Stimulated activated naive CD8-positive, alpha-beta T cell treated with anti-CD3 and anti-CD28 coated beads, Interleukin-15, amount 100 ng/mL, for 72 hours (primary cell): ENCODE measurements at regions not wholly inside any gene's neighbourhood (a gene's known extent, or its start where the extent isn't known, plus 50 kb on each side); places are given as distances from the start of the nearest gene placed in this dataset.

Experiments used
- ATAC-seq: fragments of 150-1000 bp; cut with Tn5 transposase; 2 replicates; pipeline ENCODE4 v1.10.0; 2021; ENCODE audit warnings: mild to moderate bottlenecking, moderate library complexity
- DNase-seq, 2 donors: peaks; one replicate each; pipeline ENCODE4 v3.0.0; 2021 to 2022
- H3K27ac Mint-ChIP-seq, 2 donors: one replicate each; pipeline ENCODE4 v1.8.0; 2022; ENCODE audit warnings: mild to moderate bottlenecking in 2 of 2, mixed read lengths in 2 of 2, moderate library complexity in 2 of 2
- H3K27me3 Mint-ChIP-seq: one replicate; pipeline ENCODE4 v1.8.0; 2022; ENCODE audit warnings: mixed read lengths
- H3K4me1 Mint-ChIP-seq: one replicate; pipeline ENCODE4 v1.8.0; 2022; ENCODE audit warnings: mild to moderate bottlenecking, mixed read lengths
- H3K4me3 Mint-ChIP-seq, 2 donors: one replicate each; pipeline ENCODE4 v1.8.0; 2022; ENCODE audit warnings: mild to moderate bottlenecking in 2 of 2, mixed read lengths in 2 of 2, moderate library complexity in 1 of 2
- H3K9me3 Mint-ChIP-seq, 2 donors: one replicate each; pipeline ENCODE4 v1.8.0; 2022; ENCODE audit warnings: mixed read lengths in 2 of 2

DNA sequence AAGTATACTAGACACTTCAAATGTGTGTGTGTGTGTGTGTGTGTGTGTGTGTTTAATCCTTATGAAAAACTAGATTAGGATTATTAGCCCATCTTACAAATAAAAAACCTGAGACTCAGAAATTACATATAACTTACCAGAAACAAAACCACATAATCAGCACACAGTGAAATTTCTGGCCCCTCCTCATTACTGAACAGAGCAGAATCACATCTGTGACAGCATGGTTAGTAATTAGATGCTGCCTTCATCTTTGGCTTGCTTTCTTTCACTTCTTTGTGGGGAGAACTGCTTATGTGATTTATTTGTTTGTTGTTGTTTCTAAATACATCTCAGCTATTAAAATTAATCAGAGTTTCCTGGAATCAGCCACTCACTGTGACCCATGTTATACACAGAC is 267.1 kb downstream of the TENT5A start:
- DNase-seq, result no peak
- no peak overlapping the region for H3K4me3 Mint-ChIP-seq
- H3K27ac Mint-ChIP-seq, result no peak overlapping the region
- no peak for ATAC-seq
- no peaks in the 10 kb centered on the region for H3K4me1 Mint-ChIP-seq
- H3K27me3 Mint-ChIP-seq, result no peaks in the 10 kb centered on the region
- peaks cover 0 to 5% of the 10 kb centered on the region in 2 donors for H3K9me3 Mint-ChIP-seq

DNA sequence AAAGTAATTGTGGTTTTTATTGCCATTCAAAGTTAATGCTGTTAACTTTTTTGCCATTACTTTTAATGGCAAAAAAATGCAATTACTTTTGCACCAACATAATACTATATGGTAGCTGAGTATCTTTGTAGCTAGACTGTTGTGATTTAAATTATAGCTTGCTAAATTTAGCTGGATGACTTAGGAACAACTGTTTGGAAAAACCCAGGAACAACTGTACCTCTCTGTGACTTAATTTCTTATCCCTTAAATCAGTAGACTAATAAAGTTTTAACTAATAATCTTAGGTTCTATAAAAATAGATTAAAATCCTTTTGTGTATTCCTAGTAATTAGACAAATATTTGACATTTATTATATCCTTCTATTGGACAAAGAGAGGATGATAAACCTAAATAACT is 268.2 kb downstream of the TENT5A start:
- H3K4me3 Mint-ChIP-seq, result no peak overlapping the region
- H3K27me3 Mint-ChIP-seq, result no peaks in the 10 kb centered on the region
- DNase-seq (no peak), ATAC-seq (no peak)
- H3K27ac Mint-ChIP-seq, result no peak overlapping the region
- peaks cover 0 to 5% of the 10 kb centered on the region in 2 donors for H3K9me3 Mint-ChIP-seq
- H3K4me1 Mint-ChIP-seq, result no peaks in the 10 kb centered on the region

- H3K9me3 Mint-ChIP-seq, result peaks cover 0 to 5% of the 10 kb centered on the region in 2 donors
- no peak overlapping the region for H3K4me3 Mint-ChIP-seq
Observed at GRCh38 chr6:81480139-81480538, 272.3 kb downstream of the TENT5A start.

DNA sequence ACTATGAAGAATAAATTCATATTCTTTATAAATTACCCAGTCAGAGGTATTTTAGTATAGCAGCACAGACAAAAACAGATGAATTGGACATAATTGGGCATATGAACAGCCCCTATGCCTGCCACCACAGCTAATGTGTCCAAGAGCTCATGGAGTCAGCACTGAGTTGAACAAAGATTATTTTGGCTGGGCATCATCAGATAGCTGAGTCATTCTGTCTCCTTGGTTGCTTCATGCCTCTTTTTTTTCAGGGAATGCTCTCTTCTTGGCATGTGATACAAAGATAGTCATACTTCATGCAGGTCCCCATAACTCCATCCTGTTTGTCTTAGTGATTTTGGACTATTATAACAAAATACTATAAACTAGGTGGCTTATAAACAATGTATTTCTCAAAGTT is 275.6 kb downstream of the TENT5A start:
- Mint-ChIP-seq H3K9me3 (peaks cover 0 to 5% of the 10 kb centered on the region in 2 donors), H3K4me3 (no peak overlapping the region), H3K27me3 (no peaks in the 10 kb centered on the region), H3K4me1 (no peaks in the 10 kb centered on the region), H3K27ac (no peak overlapping the region)
- ATAC-seq, result no peak
- no peak for DNase-seq

More at GRCh38 chr6:81480139-81480538, 272.3 kb downstream of the TENT5A start:
- H3K4me1 Mint-ChIP-seq, result no peaks in the 10 kb centered on the region
- no peak for ATAC-seq
- H3K27ac Mint-ChIP-seq, result no peak overlapping the region
- DNase-seq, result no peak
- no peaks in the 10 kb centered on the region for H3K27me3 Mint-ChIP-seq

DNA sequence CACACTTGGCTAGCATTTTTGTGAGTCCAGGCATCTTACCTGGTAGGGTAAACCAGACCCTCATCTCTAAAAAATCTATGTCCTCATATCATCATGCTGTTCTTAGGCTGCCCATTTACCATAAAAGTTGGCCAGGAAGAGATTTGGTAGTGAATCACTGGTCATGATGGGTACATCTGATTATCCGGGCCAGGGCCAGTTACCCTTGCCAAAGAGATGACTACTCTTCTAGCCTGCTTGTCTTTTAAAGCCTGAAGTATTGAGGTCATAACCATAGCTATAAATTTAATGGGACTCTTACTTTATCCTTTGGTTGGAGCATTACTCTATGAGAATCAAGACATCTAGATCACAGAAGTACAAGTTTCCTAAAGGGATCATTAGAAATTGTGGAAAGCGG is 276.8 kb downstream of the TENT5A start:
- ATAC-seq (no peak), DNase-seq (no peak)
- Mint-ChIP-seq H3K4me3 (no peak overlapping the region), H3K27ac (no peak overlapping the region), H3K9me3 (peaks cover 0 to under 1% of the 10 kb centered on the region in 2 donors), H3K4me1 (no peaks in the 10 kb centered on the region), H3K27me3 (no peaks in the 10 kb centered on the region)

DNA sequence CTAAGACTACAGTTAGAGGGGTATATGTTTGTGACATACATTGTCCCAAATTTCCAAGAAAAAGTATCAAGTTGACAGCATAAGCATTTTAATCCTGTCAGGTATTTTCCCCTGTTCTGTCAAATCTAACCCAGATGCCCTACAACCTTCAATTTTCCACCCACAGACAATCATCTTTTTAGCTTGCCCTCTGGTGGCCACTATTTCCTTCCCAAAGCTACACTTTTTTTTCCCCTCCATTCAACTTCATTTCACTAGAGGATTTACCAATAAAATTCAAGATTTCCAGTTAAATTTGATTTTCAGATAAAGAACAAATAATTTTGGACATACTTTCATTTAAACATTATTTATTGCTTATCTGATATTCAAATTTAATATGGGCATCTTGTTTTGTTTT is 286.6 kb downstream of the TENT5A start:
- DNase-seq, result no peak
- H3K4me3 Mint-ChIP-seq, result no peak overlapping the region
- no peak overlapping the region for H3K27ac Mint-ChIP-seq

GRCh38 chr6:81456416-81456815 is 296.1 kb downstream of the TENT5A start:
- no peak overlapping the region for H3K4me3 Mint-ChIP-seq
- no peaks in the 10 kb centered on the region for H3K27me3 Mint-ChIP-seq
- no peak overlapping the region for H3K27ac Mint-ChIP-seq
- ATAC-seq, result no peak
- no peaks in the 10 kb centered on the region for H3K4me1 Mint-ChIP-seq
- DNase-seq, result no peak
- no peaks in the 10 kb centered on the region for H3K9me3 Mint-ChIP-seq

More for the DNA sequence above, 286.6 kb downstream of the TENT5A start:
- Mint-ChIP-seq H3K27me3 (no peaks in the 10 kb centered on the region), H3K4me1 (no peaks in the 10 kb centered on the region), H3K9me3 (no peaks in the 10 kb centered on the region)
- ATAC-seq, result no peak

GRCh38 chr6:81455641-81456040 is 296.8 kb downstream of the TENT5A start:
- ATAC-seq (no peak), DNase-seq (no peak)
- peak overlapping the region in 1 of 2 donors; percentile 77 for H3K27ac Mint-ChIP-seq
- H3K27me3 Mint-ChIP-seq, result no peaks in the 10 kb centered on the region
- no peaks in the 10 kb centered on the region for H3K9me3 Mint-ChIP-seq
- H3K4me3 Mint-ChIP-seq, result no peak overlapping the region
- H3K4me1 Mint-ChIP-seq, result no peaks in the 10 kb centered on the region

DNA sequence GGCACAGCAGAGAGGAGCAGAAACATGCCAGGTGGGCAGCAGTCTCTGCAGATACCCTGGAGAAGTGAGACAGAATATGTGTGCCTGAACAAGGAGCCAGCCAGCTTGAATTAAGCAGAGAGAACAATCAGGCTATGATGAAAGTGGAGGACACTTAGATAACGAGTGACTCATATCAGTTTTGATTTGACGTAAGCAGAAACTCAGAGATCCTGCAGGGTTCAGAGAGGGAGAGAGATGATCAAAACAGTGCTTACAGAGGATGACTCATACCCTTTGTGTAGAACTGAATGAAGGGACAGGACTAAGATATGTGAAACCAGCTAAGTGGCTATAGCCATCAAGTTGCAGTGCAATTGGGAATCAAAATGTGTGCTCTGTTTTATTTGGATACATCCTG is 300.7 kb downstream of the TENT5A start:
- H3K27ac Mint-ChIP-seq, result no peak overlapping the region
- H3K27me3 Mint-ChIP-seq, result no peaks in the 10 kb centered on the region
- DNase-seq (peak in 1 of 2 donors; percentile 10), ATAC-seq (peak; percentile 96)
- H3K4me3 Mint-ChIP-seq, result no peak overlapping the region
- no peaks in the 10 kb centered on the region for H3K4me1 Mint-ChIP-seq
- no peaks in the 10 kb centered on the region for H3K9me3 Mint-ChIP-seq

- DNase-seq (no peak), ATAC-seq (no peak)
- no peaks in the 10 kb centered on the region for H3K27me3 Mint-ChIP-seq
- H3K27ac Mint-ChIP-seq, result peak overlapping the region in 1 of 2 donors; percentile 82
- no peaks in the 10 kb centered on the region for H3K9me3 Mint-ChIP-seq
- H3K4me3 Mint-ChIP-seq, result no peak overlapping the region
- H3K4me1 Mint-ChIP-seq, result no peaks in the 10 kb centered on the region
Observed at GRCh38 chr6:81450180-81450579, 302.3 kb downstream of the TENT5A start.

- no peak for ATAC-seq
Observed at GRCh38 chr6:81446509-81446908, 306.0 kb downstream of the TENT5A start.

GRCh38 chr6:81439417-81439816 is 313.1 kb downstream of the TENT5A start:
- no peak for DNase-seq
- H3K4me3 Mint-ChIP-seq, result no peak overlapping the region
- no peaks in the 10 kb centered on the region for H3K27me3 Mint-ChIP-seq
- H3K9me3 Mint-ChIP-seq, result peaks cover 30 to 35% of the 10 kb centered on the region in 2 donors
- H3K27ac Mint-ChIP-seq, result no peak overlapping the region
- ATAC-seq, result no peak
- H3K4me1 Mint-ChIP-seq, result no peaks in the 10 kb centered on the region

More at GRCh38 chr6:81446509-81446908, 306.0 kb downstream of the TENT5A start:
- Mint-ChIP-seq H3K4me3 (no peak overlapping the region), H3K4me1 (no peaks in the 10 kb centered on the region), H3K9me3 (no peaks in the 10 kb centered on the region), H3K27me3 (no peaks in the 10 kb centered on the region), H3K27ac (no peak overlapping the region)
- no peak for DNase-seq

DNA sequence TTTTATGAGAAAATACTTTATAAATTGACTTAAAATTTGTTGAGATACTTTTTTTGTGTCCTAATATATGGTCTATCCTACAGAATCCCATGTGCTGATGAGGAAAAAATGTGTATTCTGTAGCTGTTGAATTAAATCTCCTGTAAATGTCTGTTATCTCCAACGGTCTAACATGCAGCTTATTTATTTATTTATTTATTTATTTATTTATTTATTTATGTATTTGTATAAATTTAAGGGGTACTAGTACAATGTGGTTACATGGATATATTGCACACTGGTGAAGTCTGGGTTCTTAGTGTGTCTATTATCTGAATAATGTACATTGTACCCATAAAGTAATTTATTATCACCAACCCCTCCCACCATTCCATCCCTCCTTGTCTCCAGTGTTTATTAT is 315.5 kb downstream of the TENT5A start:
- Mint-ChIP-seq H3K4me1 (no peaks in the 10 kb centered on the region), H3K27me3 (no peaks in the 10 kb centered on the region), H3K9me3 (peaks cover 31 to 35% of the 10 kb centered on the region in 2 donors), H3K4me3 (no peak overlapping the region), H3K27ac (no peak overlapping the region)
- ATAC-seq (no peak), DNase-seq (no peak)

GRCh38 chr6:81413306-81413705 is 339.2 kb downstream of the TENT5A start:
- no peak overlapping the region for H3K27ac Mint-ChIP-seq
- no peak overlapping the region for H3K4me3 Mint-ChIP-seq
- ATAC-seq, result no peak
- H3K27me3 Mint-ChIP-seq, result no peaks in the 10 kb centered on the region
- no peak for DNase-seq
- H3K9me3 Mint-ChIP-seq, result peaks cover 0 to 5% of the 10 kb centered on the region in 2 donors
- no peaks in the 10 kb centered on the region for H3K4me1 Mint-ChIP-seq

DNA sequence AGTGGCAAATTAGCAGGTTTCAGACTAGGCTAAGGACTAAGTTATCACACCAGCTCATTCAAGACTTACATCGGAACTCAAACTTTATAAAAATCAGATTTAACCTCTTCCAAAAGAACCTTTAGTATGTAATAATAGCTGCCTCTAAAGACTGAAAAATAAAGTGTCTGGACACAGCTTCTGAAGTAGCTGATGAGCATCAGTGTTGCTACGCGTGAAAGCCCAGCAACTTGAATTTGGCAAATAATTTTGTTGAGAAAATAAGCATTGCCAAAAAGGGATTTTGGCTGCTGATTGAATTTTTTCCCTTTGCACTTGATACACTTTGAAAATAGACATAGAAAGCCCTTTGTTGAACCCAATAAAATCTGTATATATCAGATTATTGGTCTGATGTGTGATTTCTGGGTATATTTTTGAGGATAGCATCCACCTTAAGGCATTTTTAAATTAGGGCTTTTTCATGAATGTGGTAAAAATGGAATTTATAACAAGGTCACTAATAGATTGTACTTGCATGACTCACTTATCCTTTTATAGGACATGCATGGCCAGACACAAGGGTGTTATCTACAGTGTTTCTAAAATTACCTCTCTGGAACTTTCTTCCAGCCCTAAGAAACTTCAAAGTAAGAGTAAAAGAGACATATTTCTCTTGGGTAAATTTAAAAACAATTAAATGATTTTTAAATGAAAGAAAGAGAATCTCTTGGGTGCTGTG is 350.4 kb downstream of the TENT5A start:
- Mint-ChIP-seq H3K27ac (no peak overlapping the region), H3K4me3 (no peak overlapping the region), H3K9me3 (peaks cover 0 to 2% of the 10 kb centered on the region in 2 donors), H3K27me3 (no peaks in the 10 kb centered on the region), H3K4me1 (no peaks in the 10 kb centered on the region)
- DNase-seq (no peak), ATAC-seq (no peak)

- Mint-ChIP-seq H3K4me3 (no peak overlapping the region), H3K9me3 (peaks cover 6 to 14% of the 10 kb centered on the region in 2 donors), H3K4me1 (no peaks in the 10 kb centered on the region), H3K27ac (no peak overlapping the region), H3K27me3 (no peaks in the 10 kb centered on the region)
- ATAC-seq (no peak), DNase-seq (no peak)
Observed at GRCh38 chr6:81396916-81397315, 355.6 kb downstream of the TENT5A start.

DNA sequence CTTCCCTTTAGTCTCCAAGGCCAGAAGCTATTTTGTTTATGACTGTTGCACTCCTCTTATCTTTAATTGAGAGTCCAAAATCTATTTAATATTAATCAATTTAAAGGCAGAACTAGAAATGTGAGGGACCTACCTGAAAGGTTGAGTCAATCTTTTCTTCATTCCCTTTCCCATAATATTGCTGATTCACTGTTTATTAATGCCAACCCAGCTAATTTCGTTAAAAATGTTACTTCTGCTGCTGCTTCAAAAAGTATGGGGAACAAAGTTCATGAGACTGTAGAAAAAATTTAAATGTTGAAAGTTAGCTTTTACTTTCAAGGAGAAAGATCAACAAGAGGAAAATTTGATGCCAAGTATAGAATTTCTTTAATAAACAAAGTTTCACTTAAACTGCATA is 365.3 kb downstream of the TENT5A start:
- Mint-ChIP-seq H3K4me1 (no peaks in the 10 kb centered on the region), H3K4me3 (no peak overlapping the region), H3K27me3 (no peaks in the 10 kb centered on the region), H3K27ac (no peak overlapping the region), H3K9me3 (peaks cover 6 to 9% of the 10 kb centered on the region in 2 donors)
- DNase-seq (no peak), ATAC-seq (no peak)
